ENCODE measurements at regions not wholly inside any gene's neighbourhood (a gene's known extent, or its start where the extent isn't known, plus 50 kb on each side); places are given as distances from the start of the nearest gene placed in this dataset.

- FAIRE-seq (peak; percentile 93), DNase-seq (ENCODE audit: low read depth in 1 of 2, low spot score in 2 of 2) (peak; percentile 79 to 92)
- H3K14ac ChIP-seq (ENCODE audit: insufficient read length): no peak overlapping the region
- peaks cover 0 to 4% of the 10 kb centered on the region in 2 experiments; a peak in 3 of 4 replicates for H3K9me3 ChIP-seq (ENCODE audit: insufficient read depth in 2 of 2, low read depth in 1 of 2, low read length in 1 of 2)
- peaks cover 0 to 23% (median 18%) of the 10 kb centered on the region in 4 experiments; a peak in 6 of 7 replicates for H3K27me3 ChIP-seq (replicated peaks in 1 of 4; ENCODE audit: control insufficient read depth in 3 of 4, extremely low read depth in 1 of 4, insufficient read depth in 3 of 4, low read length in 3 of 4)
- no peak overlapping the region for H4K8ac ChIP-seq (ENCODE audit: extremely low read depth, insufficient read depth, low read length)
- peak overlapping the region; percentile 95; the same call in 1 of the 2 replicates for H2BK12ac ChIP-seq (ENCODE audit: low read depth, low read length)
- H3K4me1 ChIP-seq (replicated peaks in 1 of 4; ENCODE audit: control insufficient read depth in 3 of 4, insufficient read depth in 4 of 4, low read length in 3 of 4): peaks cover 12 to 30% (median 24%) of the 10 kb centered on the region in 4 experiments; a peak in 6 of 7 replicates
- no peaks in the 10 kb centered on the region for H3K79me2 ChIP-seq (ENCODE audit: control insufficient read depth in 1 of 2, insufficient read depth in 2 of 2, low read length in 2 of 2)
- H4K20me1 ChIP-seq (replicated peaks in 1 of 2; ENCODE audit: control insufficient read depth in 1 of 2, insufficient read depth in 2 of 2, low read length in 2 of 2): no peaks in the 10 kb centered on the region
- H3K18ac ChIP-seq (ENCODE audit: extremely low read depth, low read length): peak overlapping the region; percentile 79; the same call in 1 of the 2 replicates
- H3K27ac ChIP-seq (ENCODE audit: low read depth, low read length): no peak overlapping the region
- no peak overlapping the region for H2BK120ac ChIP-seq (replicated peaks; ENCODE audit: low read depth, low read length)
- H4K5ac ChIP-seq (ENCODE audit: insufficient read length, low read depth, low read length): no peak overlapping the region
- H3K79me1 ChIP-seq (ENCODE audit: low read depth, low read length): no peaks in the 10 kb centered on the region
- H2BK15ac ChIP-seq (ENCODE audit: low read length): no peak overlapping the region; the same call in 1 of the 2 replicates
- peak overlapping the region; percentile 100; the same call in 1 of the 2 replicates for H2AK5ac ChIP-seq (ENCODE audit: low read depth, low read length)
- H3K4me2 ChIP-seq (ENCODE audit: insufficient read depth in 1 of 2, low read depth in 2 of 2, low read length in 2 of 2): peak overlapping the region; percentile 61 to 62
- no peak overlapping the region for H2AFZ ChIP-seq (ENCODE audit: low read length)
- H3K4ac ChIP-seq (replicated peaks; ENCODE audit: insufficient read length, low read depth, low read length): no peak overlapping the region
- WGBS, 2 experiments (ENCODE audit: extremely low coverage in 1 of 2, insufficient coverage in 1 of 2, insufficient read length in 1 of 2, insufficient replicate concordance in 2 of 2, low coverage in 1 of 2, low lambda C conversion rate in 2 of 2, missing lambda C conversion rate in 1 of 2): 5% methylated on average over 10 of the region's 10 CpGs; no CpG with 5 or more reads in 1 of the 2 experiments
- H3K56ac ChIP-seq (replicated peaks; ENCODE audit: insufficient read length, low read depth, low read length): no peak overlapping the region
- H2BK20ac ChIP-seq (ENCODE audit: low read length): 0 out of 2 replicates have a peak overlapping the region, but pooled peaks have one; percentile 8
- H3K23me2 ChIP-seq (ENCODE audit: low read depth, low read length): no peaks in the 10 kb centered on the region; the same call in 1 of the 2 replicates
- H3K36me3 ChIP-seq (ENCODE audit: control insufficient read depth in 2 of 4, insufficient read depth in 4 of 4, low read length in 3 of 4): no peaks in the 10 kb centered on the region; a peak in 1 of 8 replicates
- peak overlapping the region in 2 of 4 experiments; percentile 15 to 43; a peak in 3 of 8 replicates for H3K4me3 ChIP-seq (ENCODE audit: extremely low read depth in 1 of 4, insufficient read depth in 2 of 4, low read depth in 3 of 4, low read length in 4 of 4)
- CTCF ChIA-PET (ENCODE audit: partially characterized antibody): no interaction called here
- no peak overlapping the region for H2BK5ac ChIP-seq (ENCODE audit: low read depth, low read length)
- POLR2A ChIA-PET (ENCODE audit: partially characterized antibody): no interaction called here
- no peak overlapping the region for H4K91ac ChIP-seq (replicated peaks; ENCODE audit: insufficient read length, low read length)
- H3K23ac ChIP-seq (ENCODE audit: insufficient read length): no peak overlapping the region
- H3K9ac ChIP-seq (replicated peaks in 1 of 4; ENCODE audit: extremely low read depth in 1 of 4, low read depth in 3 of 4, low read length in 3 of 4): no peak overlapping the region
- TF ChIP-seq CBX8 (IDR thresholded peaks at IDR 0.05; ENCODE audit: borderline replicate concordance, low read depth, low read length) (no peak), ATF3 (IDR thresholded peaks at IDR 0.05; ENCODE audit: insufficient read depth, low read depth, low read length) (no peak), CREB1 (IDR thresholded peaks at IDR 0.05) (0 out of 2 replicates have a peak, but pooled peaks have one; percentile 57), CTCF (IDR thresholded peaks at IDR 0.05; ENCODE audit: control extremely low read depth in 1 of 3, insufficient read depth in 1 of 3, low read depth in 1 of 3, low read length in 3 of 3) (no peak), GTF2F1 (IDR thresholded peaks at IDR 0.05; ENCODE audit: borderline replicate concordance, low read depth, low read length) (no peak), RFX5 (IDR thresholded peaks at IDR 0.05; ENCODE audit: borderline replicate concordance, low read depth, low read length) (no peak), POU5F1 (IDR thresholded peaks at IDR 0.05; ENCODE audit: low read depth, low read length) (peak; percentile 78; the same call in 1 of the 2 replicates), TCF12 (IDR thresholded peaks at IDR 0.05; ENCODE audit: low read depth, low read length) (peak; percentile 84; the same call in 1 of the 2 replicates)
Observed at GRCh38 chr12:115507951-115508722, 769.4 kb downstream of the MED13L start.

All from H1 (cell line).